GM19025 (cell line): ENCODE measurements at regions not wholly inside any gene's neighbourhood (a gene's known extent, or its start where the extent isn't known, plus 50 kb on each side); places are given as distances from the start of the nearest gene placed in this dataset.
"Not testable (repeated sequence)": the region's sequence is repeated elsewhere in the genome, so short reads cannot be mapped to it uniquely, and the experiment has no call there.

Source experiments
- ATAC-seq: cut with Tn5 transposase; IDR thresholded peaks from one replicate; pipeline ENCODE4 v1.9.1; 2021; ENCODE audit warnings: mild to moderate bottlenecking, low read depth, moderate library complexity; ENCODE audit not compliant: unreplicated experiment

GRCh38 chr2:111250448-111251030 is 129.8 kb downstream of the BCL2L11 start:
- ATAC-seq = no peak

DNA sequence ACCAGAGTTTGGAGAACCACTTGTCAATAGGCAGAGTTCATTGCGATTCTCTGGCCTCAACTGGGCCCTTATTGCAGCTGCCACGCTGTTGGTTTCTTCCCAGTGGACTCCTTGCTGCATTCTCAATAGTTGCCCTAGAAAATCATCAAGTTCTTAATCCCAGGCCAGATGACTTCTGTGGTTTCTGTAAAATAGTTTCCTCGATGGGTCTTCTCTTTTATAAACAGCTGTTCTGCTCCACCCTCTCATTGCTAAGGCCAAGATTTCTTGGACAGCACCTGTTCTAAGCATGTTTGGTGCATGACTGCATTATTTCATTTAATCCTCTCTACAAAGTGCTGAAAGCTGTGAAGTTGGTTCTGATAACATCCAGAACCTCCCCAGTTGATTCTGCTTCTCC is 131.0 kb downstream of the BCL2L11 start:
- ATAC-seq = no peak

DNA sequence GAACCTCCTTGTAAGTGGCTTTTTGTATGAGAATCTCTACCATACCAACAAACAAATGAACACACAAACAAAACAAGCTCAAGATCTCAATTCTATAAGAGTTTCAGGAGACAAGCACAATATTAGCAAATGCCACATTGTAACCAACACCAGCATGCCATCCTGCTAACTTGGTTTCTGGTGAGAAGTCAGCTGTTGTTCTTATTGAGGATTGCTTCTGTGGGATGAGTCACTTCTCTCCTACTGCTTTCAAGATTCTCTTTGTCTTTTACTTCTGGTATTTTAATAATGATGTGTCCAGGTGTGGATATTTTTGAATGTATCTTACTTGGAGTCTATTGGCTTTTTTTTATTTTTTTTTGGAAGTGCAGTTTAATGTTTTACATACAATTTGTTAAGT is 131.7 kb downstream of the BCL2L11 start:
- no peak for ATAC-seq

DNA sequence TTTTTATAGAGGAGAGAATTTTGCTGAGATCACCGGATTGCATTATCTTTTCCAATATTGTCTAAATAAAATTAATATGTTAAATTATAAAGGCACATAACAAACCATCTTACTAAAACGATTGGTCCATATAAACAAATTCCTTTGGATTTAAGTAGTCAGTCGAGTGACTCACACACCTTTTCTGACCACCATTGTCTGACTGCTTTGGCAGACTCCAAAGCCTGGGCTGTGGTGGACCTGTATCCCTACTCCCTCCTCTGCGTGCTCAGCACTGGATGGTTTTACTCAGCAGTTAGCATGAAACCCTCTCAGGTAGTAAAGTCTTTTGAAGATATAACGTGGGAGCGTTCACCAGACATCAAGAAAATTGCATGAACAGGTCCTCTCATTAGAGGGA is 134.2 kb downstream of the BCL2L11 start:
- not testable (repeated sequence) for ATAC-seq

- not testable (repeated sequence) for ATAC-seq
Measured at GRCh38 chr2:111256628-111257027, 135.9 kb downstream of the BCL2L11 start.

GRCh38 chr2:111257607-111258006 is 136.9 kb downstream of the BCL2L11 start:
- not testable (repeated sequence) for ATAC-seq

DNA sequence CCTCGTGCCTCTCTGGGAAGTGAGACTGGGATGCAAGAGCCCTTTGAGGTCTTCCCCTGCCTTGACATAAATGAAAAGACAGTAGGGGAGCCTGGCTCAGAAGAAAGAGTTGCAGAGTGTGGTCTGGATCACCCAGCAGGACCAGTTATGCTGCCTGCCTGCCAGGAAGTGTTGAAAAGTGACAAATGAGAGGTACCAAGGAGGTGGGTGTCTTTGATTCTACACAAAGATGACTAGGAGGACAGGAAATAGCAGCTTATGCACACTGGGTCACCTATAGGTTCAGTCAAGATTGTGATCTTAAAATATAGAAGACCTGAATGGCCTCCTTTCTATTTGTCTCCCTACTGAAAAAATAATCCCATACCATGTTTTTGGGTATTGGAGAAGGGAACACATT is 137.6 kb downstream of the BCL2L11 start:
- not testable (repeated sequence) for ATAC-seq

DNA sequence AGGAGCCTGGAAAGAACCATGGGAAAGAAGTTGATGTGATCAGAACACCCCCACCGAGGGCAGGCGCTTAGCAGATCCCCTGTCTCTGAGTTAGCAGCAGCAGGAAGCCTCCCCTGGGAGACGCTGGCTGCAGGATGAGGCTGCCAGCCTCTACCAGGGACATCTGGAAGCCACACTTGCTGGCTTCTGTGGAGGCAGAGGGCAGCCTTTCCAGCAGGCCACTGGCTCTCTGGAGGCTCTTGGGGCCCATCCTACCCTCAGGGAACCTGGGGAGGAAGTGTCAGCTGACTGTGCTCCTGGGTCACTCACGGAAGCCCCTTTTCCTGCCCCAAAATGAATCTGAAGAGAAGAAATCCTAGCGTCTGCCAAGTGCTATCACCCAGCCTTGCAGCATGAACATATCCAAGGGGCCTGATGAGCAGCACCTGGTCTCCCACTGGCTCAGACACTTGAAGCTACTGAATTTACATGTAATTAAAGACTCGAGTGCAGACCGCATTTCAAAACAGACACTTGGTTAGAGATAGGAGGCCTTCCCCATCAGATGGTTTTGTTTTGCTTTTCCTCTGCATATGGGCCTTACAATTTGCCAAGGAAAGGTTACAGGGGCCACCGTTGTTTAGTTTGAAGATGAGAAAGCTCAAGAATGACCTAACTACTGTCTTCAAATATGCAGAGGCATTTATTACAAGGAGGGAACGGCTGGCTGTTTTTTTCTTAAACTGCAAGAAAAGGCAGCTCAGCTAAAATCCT is 142.1 kb downstream of the BCL2L11 start:
- ATAC-seq = not testable (repeated sequence)

GRCh38 chr2:111263380-111264017 is 142.8 kb downstream of the BCL2L11 start:
- not testable (repeated sequence) for ATAC-seq

DNA sequence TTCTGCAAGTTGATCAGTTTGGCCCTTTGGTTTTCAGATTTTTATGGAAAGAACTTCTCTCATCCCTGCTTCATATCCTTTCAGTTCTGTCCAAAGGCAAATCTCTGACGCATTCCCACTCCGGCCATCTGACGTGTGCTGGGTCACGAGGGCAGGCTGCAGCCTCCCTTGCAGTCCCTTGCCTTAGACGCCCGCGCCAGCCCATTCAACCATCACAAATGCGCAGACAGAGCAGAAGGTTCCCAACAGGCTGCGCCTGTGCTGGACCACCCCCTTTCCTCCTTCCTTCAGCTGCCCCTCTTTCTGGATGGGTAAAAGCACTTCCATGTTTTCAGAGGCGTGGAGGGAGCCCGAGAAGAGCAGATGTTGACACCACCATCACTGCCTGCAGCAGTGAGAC is 144.2 kb downstream of the BCL2L11 start:
- ATAC-seq = not testable (repeated sequence)

DNA sequence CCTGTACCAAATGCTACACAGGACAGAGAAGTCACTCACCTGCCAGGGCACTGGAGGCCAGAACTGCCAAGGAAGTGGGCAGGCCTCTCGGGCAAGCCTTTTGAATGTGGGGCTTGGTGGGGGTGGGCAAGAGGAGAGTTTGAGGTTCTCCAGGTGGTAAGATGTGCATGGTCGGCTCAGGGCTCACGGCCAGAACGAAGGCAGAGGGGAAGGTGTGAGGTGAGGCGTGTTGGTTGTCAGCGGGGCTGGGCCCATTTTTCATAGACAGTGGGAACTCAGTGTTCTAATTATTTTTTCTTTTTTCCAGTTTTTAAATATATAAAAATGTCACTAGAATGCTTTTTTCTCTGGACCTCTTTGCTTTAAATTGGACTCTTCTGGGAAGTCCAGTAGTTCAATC is 145.8 kb downstream of the BCL2L11 start:
- ATAC-seq = not testable (repeated sequence)

DNA sequence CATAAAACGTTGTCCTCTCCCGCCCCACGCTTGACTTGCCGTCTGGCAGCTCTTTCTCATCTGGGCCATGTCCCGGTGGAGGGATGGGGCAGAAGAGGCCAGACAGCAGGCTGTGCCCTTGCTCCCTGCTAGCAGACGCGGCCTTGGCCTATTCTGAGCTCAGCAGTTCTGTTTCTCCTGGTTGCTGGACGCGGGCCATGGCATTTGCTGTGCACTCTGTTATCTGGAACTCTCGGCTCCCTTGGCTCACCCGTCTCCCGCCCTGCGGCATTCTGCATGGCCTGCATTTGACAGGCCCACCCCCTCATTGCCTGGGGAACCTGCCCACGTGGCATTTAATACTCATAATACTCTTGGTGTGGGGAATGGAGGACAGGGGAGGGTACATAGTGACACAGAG is 146.3 kb downstream of the BCL2L11 start:
- ATAC-seq = not testable (repeated sequence)

DNA sequence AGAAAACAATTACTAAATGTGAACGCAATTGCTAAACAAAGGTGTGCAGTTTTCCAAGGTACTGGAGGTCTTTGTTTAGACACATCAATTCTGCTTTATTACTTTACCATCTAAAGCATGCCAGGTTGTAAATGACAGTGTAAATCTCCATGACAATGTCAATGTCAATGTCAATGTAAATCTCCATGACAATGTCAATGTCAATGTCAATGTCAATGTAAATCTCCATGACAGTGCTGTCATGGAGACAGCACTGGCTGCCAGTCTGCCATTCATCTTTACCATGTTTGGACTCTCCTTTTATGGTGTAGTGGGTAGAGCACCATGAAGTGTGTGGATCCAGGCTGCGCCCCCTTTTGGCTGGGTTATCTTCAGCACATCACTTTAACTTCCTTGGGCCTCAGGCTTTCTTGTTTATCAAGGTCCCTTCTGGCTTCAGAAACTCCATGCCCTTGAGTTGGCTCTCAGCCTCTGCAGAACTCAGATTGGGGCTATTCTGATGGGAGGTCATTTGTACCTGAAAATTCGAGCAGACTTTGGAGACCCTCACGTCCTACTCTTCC is 149.1 kb downstream of the BCL2L11 start:
- not testable (repeated sequence) for ATAC-seq

GRCh38 chr2:111270569-111270968 is 149.9 kb downstream of the BCL2L11 start:
- not testable (repeated sequence) for ATAC-seq

- ATAC-seq = not testable (repeated sequence)
Measured at GRCh38 chr2:111271647-111272304, 151.1 kb downstream of the BCL2L11 start.

GRCh38 chr2:111273007-111273406 is 152.3 kb downstream of the BCL2L11 start:
- not testable (repeated sequence) for ATAC-seq

GRCh38 chr2:111275047-111275853 is 154.5 kb downstream of the BCL2L11 start:
- ATAC-seq = not testable (repeated sequence)

DNA sequence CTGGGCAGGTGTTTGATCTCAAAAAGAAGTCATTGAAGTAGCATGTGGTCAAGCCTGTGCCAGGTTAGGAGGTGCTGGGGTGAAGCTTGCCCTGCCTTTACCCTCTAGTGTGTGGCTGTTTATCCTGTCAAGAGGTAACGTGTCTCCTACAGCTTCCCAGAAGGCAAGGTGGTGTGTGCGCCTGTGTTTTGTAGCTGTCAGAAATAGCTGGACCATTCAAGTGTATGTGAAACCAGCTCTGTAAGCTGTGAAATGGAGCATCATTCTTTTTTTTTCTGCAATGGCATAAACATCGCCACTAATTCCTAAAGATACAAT is 155.1 kb downstream of the BCL2L11 start:
- ATAC-seq = not testable (repeated sequence)

- not testable (repeated sequence) for ATAC-seq
Measured at GRCh38 chr2:111278133-111278532, 157.4 kb downstream of the BCL2L11 start.

GRCh38 chr2:111280709-111281286 is 160.1 kb downstream of the BCL2L11 start:
- ATAC-seq = not testable (repeated sequence)
